SK-N-SH (cell line): ENCODE measurements at regions not wholly inside any gene's neighbourhood (a gene's known extent, or its start where the extent isn't known, plus 50 kb on each side); places are given as distances from the start of the nearest gene placed in this dataset.
"Not testable (repeated sequence)": the region's sequence is repeated elsewhere in the genome, so short reads cannot be mapped to it uniquely, and the experiment has no call there.

Experiments used
- CTCF ChIA-PET: fragments of 300-600, 350-600 bp; formaldehyde crosslinking; extraction: SDS; loops from one replicate; lab custom pipeline; 2021; lab: Yijun Ruan, JAX
- POLR2A ChIA-PET: fragments of 350-600 bp; sonication (Branson Sonifier 250); formaldehyde crosslinking; extraction: SDS; loops from one replicate; lab custom pipeline; 2020; ENCODE audit warnings: antibody characterized with exemption, inconsistent platforms; lab: Yijun Ruan, JAX
- DNase-seq: peaks from one replicate; pipeline ENCODE4 v3.0.0; 2012
- H2AFZ ChIP-seq: fragments of 200-600 bp; sonication (generic); 2 replicates; pipeline ENCODE4 v1.8.1; 2016; ENCODE audit warnings: antibody characterized with exemption, mild to moderate bottlenecking, low read depth
- H3F3A ChIP-seq: fragments of 200-600 bp; sonication (generic); replicated peaks from 2 replicates; pipeline ENCODE3; 2016; ENCODE audit warnings: antibody characterized with exemption, mild to moderate bottlenecking; ENCODE audit not compliant: insufficient read depth
- H3K27ac ChIP-seq, 2 experiments: fragments of 200-500 bp in 1 of 2; fragments of 200-600 bp in 1 of 2; sonication (Bioruptor generic) in 1 of 2; sonication (generic), shearing (Covaris generic) in 1 of 2; 2 replicates each; pipeline versions ENCODE4 v1.5.1 to v1.6.1; 2014 to 2016; ENCODE audit warnings: low read depth in 2 of 2, inconsistent platforms in 1 of 2, low read length in 1 of 2, mild to moderate bottlenecking in 1 of 2, mixed read lengths in 1 of 2
- H3K27me3 ChIP-seq: fragments of 200-600 bp; sonication (generic), shearing (Covaris generic); 2 replicates; pipeline ENCODE4 v1.6.1; 2016; ENCODE audit warnings: mixed run types; ENCODE audit not compliant: insufficient read depth
- H3K36me3 ChIP-seq, 2 experiments: fragments of 200-500 bp in 1 of 2; fragments of 200-600 bp in 1 of 2; sonication (Bioruptor generic) in 1 of 2; sonication (generic) in 1 of 2; replicated peaks in 1 of 2; 2 replicates each; pipeline versions ENCODE3 to v1.5.1; 2014 to 2016; ENCODE audit warnings: low read length in 1 of 2, mild to moderate bottlenecking in 1 of 2; ENCODE audit not compliant: insufficient read depth in 2 of 2, control insufficient read depth in 1 of 2
- H3K4me1 ChIP-seq, 2 experiments: fragments of 200-500 bp in 1 of 2; fragments of 200-600 bp in 1 of 2; sonication (Bioruptor generic) in 1 of 2; sonication (generic), shearing (Covaris generic) in 1 of 2; 2 replicates each; pipeline versions ENCODE4 v1.5.1 to v1.6.1; 2014 to 2016; ENCODE audit warnings: low read depth in 1 of 2, low read length in 1 of 2, mixed run types in 1 of 2; ENCODE audit not compliant: insufficient read depth in 2 of 2, control insufficient read depth in 1 of 2
- H3K4me2 ChIP-seq: fragments of 200-600 bp; sonication (generic), shearing (Covaris generic); 2 replicates; pipeline ENCODE4 v1.6.1; 2017; ENCODE audit warnings: mixed run types
- H3K4me3 ChIP-seq, 2 experiments: fragments of 200-500 bp in 1 of 2; fragments of 200-600 bp in 1 of 2; sonication (Bioruptor generic) in 1 of 2; sonication (generic), shearing (Covaris generic) in 1 of 2; 2 replicates each; pipeline versions ENCODE4 v1.5.1 to v1.8.1; 2014 to 2016; ENCODE audit warnings: low read depth in 2 of 2, inconsistent platforms in 1 of 2, low read length in 1 of 2, mild to moderate bottlenecking in 1 of 2, mixed read lengths in 1 of 2, moderate library complexity in 1 of 2
- H3K79me2 ChIP-seq: fragments of 200-600 bp; sonication (generic); 2 replicates; pipeline ENCODE4 v1.8.1; 2017; ENCODE audit warnings: mild to moderate bottlenecking; ENCODE audit not compliant: insufficient read depth
- H3K9ac ChIP-seq: fragments of 200-600 bp; sonication (generic); 2 replicates; pipeline ENCODE4 v1.6.1; 2017; ENCODE audit warnings: mixed run types
- H3K9me2 ChIP-seq: fragments of 200-600 bp; sonication (generic); 2 replicates; pipeline ENCODE4 v1.6.1; 2017; ENCODE audit warnings: mixed run types
- H3K9me3 ChIP-seq: fragments of 200-600 bp; sonication (generic); 2 replicates; pipeline ENCODE4 v1.6.1; 2017; ENCODE audit warnings: mixed run types, mild to moderate bottlenecking, moderate library complexity
- H4K20me1 ChIP-seq: fragments of 200-600 bp; sonication (generic); 2 replicates; pipeline ENCODE4 v1.6.1; 2017; ENCODE audit warnings: mild to moderate bottlenecking, mixed run types; ENCODE audit not compliant: insufficient read depth
- ELF1 ChIP-seq: IDR thresholded peaks from 2 replicates; pipeline ENCODE4 v1.4.0; 2012
- EP300 ChIP-seq, 2 experiments: IDR thresholded peaks; 2 replicates each; pipeline versions ENCODE4 v1.4.0 to v1.6.1; 2012; ENCODE audit warnings: borderline replicate concordance in 1 of 2, low read depth in 1 of 2, low read length in 1 of 2
- FOXM1 ChIP-seq: IDR thresholded peaks from 2 replicates; pipeline ENCODE4 v1.4.0; 2012; ENCODE audit warnings: low read depth, mild to moderate bottlenecking
- NRF1 ChIP-seq: IDR thresholded peaks from 2 replicates; pipeline ENCODE4 v1.6.1; 2012; ENCODE audit warnings: low read depth, mild to moderate bottlenecking, low read length
- POLR2AphosphoS5 ChIP-seq: IDR thresholded peaks from 2 replicates; pipeline ENCODE4 v1.6.1; 2012; ENCODE audit warnings: low read depth, low read length
- RFX5 ChIP-seq: IDR thresholded peaks from 2 replicates; pipeline ENCODE4 v1.6.1; 2012; ENCODE audit warnings: mild to moderate bottlenecking, improper control_type of control experiment, low read length
- RXRA ChIP-seq: IDR thresholded peaks from 2 replicates; pipeline ENCODE4 v1.4.0; 2012; ENCODE audit warnings: low read depth, mild to moderate bottlenecking, borderline replicate concordance
- SMC3 ChIP-seq: IDR thresholded peaks from 2 replicates; pipeline ENCODE4 v1.6.1; 2012; ENCODE audit warnings: low read depth, low read length, improper control_type of control experiment
- TCF12 ChIP-seq: IDR thresholded peaks from 2 replicates; pipeline ENCODE4 v1.4.0; 2012
- WGBS: methylation state at CpG from one replicate; pipeline ENCODE4 v1.1.6; 2017; ENCODE audit warnings: low lambda C conversion rate; 5-methylcytosine and 5-hydroxymethylcytosine counted together
- TF ChIP-seq, protein P1 (sequence below): fragments of 150-350 bp; IDR thresholded peaks from 2 replicates; pipeline ENCODE4 v1.6.1; 2016; ENCODE audit warnings: mild to moderate bottlenecking, low read depth, low read length
- TF ChIP-seq, protein P2 (sequence below): IDR thresholded peaks from 2 replicates; pipeline ENCODE4 v1.4.0; 2012; ENCODE audit warnings: low read depth
- TF ChIP-seq, protein P3 (sequence below): fragments of 200-600 bp; sonication (generic); IDR thresholded peaks from 2 replicates; pipeline ENCODE4 v1.6.1; 2017; ENCODE audit warnings: antibody characterized with exemption, mild to moderate bottlenecking, moderate library complexity
- TF ChIP-seq, protein P4 (sequence below): IDR thresholded peaks from 2 replicates; pipeline ENCODE4 v1.6.1; 2012; ENCODE audit warnings: mild to moderate bottlenecking, low read depth, low read length, moderate library complexity
- TF ChIP-seq, protein P5 (sequence below): fragments of 150-350 bp; IDR thresholded peaks from 2 replicates; pipeline ENCODE4 v1.6.1; 2017; ENCODE audit warnings: antibody characterized with exemption, low read length, low read depth, borderline replicate concordance

DNA sequence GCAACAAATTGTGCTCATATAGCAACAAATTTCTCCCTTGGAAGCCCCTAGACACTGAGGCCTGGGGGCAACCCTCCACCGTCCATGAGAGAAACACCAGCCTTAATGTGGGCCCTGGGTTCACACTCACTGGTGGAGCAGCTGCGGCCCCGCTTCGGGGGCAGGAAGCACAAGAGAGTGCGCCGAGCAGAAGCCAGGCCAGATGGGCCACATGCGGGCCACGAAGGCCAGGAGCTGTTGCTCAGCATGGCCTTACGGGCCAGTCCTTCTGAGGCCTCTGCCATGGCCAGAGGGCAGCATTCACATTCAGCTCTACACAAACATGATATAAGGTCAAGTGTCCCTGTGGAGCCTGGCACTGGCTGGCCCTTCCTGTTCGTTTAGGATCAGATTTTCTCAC is 60.0 kb upstream of the VIPR2 start:
- POLR2A ChIA-PET = no interaction called here
- no peaks in the 10 kb centered on the region for H3K4me1 ChIP-seq
- H3K36me3 ChIP-seq = no peaks in the 10 kb centered on the region
- no peaks in the 10 kb centered on the region for H3K9me2 ChIP-seq
- no peak overlapping the region for H3K27ac ChIP-seq
- no peak overlapping the region for H2AFZ ChIP-seq
- no peaks in the 10 kb centered on the region for H3K27me3 ChIP-seq
- WGBS = 46% methylated on average over 7 of the region's 10 CpGs
- H3K79me2 ChIP-seq = no peaks in the 10 kb centered on the region
- H3K4me3 ChIP-seq = no peak overlapping the region
- no peak for DNase-seq
- H3F3A ChIP-seq = no peaks in the 10 kb centered on the region
- no peak overlapping the region for H3K4me2 ChIP-seq
- CTCF ChIA-PET = interaction anchor here (0.8 to 1.1 kb wide), 3 partner anchors 8 to 14 kb away, joined by 3 read pairs; no protein-coding TSS in a partner anchor
- no peaks in the 10 kb centered on the region for H4K20me1 ChIP-seq
- 0 out of 2 replicates have a peak, but pooled peaks cover 4% of the 10 kb centered on the region for H3K9me3 ChIP-seq
- TF ChIP-seq RXRA (no peak), ELF1 (no peak)
- TF ChIP-seq, protein P1, sequence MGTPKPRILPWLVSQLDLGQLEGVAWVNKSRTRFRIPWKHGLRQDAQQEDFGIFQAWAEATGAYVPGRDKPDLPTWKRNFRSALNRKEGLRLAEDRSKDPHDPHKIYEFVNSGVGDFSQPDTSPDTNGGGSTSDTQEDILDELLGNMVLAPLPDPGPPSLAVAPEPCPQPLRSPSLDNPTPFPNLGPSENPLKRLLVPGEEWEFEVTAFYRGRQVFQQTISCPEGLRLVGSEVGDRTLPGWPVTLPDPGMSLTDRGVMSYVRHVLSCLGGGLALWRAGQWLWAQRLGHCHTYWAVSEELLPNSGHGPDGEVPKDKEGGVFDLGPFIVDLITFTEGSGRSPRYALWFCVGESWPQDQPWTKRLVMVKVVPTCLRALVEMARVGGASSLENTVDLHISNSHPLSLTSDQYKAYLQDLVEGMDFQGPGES = no peak
- H3K9ac ChIP-seq = no peak overlapping the region

DNA sequence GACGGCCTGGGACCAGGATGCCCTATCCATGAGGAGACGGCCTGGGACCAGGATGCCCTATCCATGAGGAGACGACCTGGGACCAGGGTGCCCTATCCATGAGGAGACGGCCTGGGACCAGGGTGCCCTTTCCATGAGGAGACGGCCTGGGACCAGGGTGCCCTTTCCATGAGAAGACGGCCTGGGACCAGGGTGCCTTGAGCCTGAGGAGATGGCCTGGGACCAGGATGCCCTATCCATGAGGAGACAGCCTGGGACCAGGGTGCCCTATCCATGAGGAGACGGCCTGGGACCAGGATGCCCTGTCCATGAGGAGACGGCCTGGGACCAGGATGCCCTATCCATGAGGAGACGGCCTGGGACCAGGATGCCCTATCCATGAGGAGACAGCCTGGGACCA is 58.6 kb upstream of the VIPR2 start:
- H3K9ac ChIP-seq, H3F3A ChIP-seq, H4K20me1 ChIP-seq, DNase-seq, H3K27ac ChIP-seq, POLR2A ChIA-PET, CTCF ChIA-PET, H3K9me3 ChIP-seq, H3K4me2 ChIP-seq, H3K27me3 ChIP-seq, H3K36me3 ChIP-seq, H2AFZ ChIP-seq, H3K4me3 ChIP-seq, H3K79me2 ChIP-seq, H3K4me1 ChIP-seq, H3K9me2 ChIP-seq: not testable (repeated sequence)
- WGBS = 63% methylated on average over 8 of the region's 9 CpGs

DNA sequence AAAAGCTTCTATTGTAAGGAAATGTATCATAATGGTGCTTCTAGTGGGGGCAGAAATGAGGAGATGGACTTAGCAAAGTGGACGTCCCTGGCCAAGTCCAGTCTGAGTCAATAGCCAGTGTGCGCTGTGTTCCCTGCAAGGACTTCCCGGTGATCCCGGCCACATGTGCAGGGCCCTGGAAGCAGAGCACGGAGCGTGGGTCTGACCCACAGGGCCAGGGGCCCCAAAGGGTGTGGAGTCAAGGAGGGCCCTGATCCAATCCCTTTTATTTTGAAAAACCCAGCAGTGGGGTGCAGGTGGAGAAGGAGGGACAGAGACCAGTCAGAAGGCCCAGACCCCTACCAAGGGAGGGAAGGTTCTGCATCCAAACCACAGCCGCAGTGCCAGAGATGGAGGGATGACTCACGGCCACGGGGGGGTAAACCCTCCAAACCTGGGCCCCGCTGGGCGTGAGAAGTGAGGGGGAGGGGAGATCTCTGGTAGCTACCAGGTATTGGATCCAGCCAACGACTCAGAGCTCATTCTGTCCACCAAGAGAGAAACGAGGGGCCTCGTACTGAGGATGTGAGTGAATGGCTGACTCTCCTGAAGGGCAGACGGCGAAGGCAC is 57.2 kb upstream of the VIPR2 start:
- Histone ChIP-seq H3K79me2 (no peaks in the 10 kb centered on the region), H3K4me1 (no peaks in the 10 kb centered on the region; a peak in 2 of 4 replicates), H3F3A (no peaks in the 10 kb centered on the region), H3K27me3 (no peaks in the 10 kb centered on the region), H2AFZ (no peak overlapping the region), H4K20me1 (no peaks in the 10 kb centered on the region), H3K9ac (no peak overlapping the region), H3K27ac (no peak overlapping the region), H3K9me2 (no peaks in the 10 kb centered on the region), H3K4me2 (no peak overlapping the region), H3K4me3 (no peak overlapping the region), H3K36me3 (no peaks in the 10 kb centered on the region), H3K9me3 (0 out of 2 replicates have a peak, but pooled peaks cover 4% of the 10 kb centered on the region)
- 57% methylated on average over 15 of the region's 16 CpGs for WGBS
- ChIA-PET POLR2A (no interaction called here), CTCF (no interaction called here)
- no peak for DNase-seq
- no peak for TF ChIP-seq RFX5
- no peak for TF ChIP-seq TCF12
- TF ChIP-seq NRF1 = no peak
- TF ChIP-seq, protein P2, sequence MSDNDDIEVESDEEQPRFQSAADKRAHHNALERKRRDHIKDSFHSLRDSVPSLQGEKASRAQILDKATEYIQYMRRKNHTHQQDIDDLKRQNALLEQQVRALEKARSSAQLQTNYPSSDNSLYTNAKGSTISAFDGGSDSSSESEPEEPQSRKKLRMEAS = no peak
- TF ChIP-seq, protein P3, sequence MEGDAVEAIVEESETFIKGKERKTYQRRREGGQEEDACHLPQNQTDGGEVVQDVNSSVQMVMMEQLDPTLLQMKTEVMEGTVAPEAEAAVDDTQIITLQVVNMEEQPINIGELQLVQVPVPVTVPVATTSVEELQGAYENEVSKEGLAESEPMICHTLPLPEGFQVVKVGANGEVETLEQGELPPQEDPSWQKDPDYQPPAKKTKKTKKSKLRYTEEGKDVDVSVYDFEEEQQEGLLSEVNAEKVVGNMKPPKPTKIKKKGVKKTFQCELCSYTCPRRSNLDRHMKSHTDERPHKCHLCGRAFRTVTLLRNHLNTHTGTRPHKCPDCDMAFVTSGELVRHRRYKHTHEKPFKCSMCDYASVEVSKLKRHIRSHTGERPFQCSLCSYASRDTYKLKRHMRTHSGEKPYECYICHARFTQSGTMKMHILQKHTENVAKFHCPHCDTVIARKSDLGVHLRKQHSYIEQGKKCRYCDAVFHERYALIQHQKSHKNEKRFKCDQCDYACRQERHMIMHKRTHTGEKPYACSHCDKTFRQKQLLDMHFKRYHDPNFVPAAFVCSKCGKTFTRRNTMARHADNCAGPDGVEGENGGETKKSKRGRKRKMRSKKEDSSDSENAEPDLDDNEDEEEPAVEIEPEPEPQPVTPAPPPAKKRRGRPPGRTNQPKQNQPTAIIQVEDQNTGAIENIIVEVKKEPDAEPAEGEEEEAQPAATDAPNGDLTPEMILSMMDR = no peak
- TF ChIP-seq, protein P4, sequence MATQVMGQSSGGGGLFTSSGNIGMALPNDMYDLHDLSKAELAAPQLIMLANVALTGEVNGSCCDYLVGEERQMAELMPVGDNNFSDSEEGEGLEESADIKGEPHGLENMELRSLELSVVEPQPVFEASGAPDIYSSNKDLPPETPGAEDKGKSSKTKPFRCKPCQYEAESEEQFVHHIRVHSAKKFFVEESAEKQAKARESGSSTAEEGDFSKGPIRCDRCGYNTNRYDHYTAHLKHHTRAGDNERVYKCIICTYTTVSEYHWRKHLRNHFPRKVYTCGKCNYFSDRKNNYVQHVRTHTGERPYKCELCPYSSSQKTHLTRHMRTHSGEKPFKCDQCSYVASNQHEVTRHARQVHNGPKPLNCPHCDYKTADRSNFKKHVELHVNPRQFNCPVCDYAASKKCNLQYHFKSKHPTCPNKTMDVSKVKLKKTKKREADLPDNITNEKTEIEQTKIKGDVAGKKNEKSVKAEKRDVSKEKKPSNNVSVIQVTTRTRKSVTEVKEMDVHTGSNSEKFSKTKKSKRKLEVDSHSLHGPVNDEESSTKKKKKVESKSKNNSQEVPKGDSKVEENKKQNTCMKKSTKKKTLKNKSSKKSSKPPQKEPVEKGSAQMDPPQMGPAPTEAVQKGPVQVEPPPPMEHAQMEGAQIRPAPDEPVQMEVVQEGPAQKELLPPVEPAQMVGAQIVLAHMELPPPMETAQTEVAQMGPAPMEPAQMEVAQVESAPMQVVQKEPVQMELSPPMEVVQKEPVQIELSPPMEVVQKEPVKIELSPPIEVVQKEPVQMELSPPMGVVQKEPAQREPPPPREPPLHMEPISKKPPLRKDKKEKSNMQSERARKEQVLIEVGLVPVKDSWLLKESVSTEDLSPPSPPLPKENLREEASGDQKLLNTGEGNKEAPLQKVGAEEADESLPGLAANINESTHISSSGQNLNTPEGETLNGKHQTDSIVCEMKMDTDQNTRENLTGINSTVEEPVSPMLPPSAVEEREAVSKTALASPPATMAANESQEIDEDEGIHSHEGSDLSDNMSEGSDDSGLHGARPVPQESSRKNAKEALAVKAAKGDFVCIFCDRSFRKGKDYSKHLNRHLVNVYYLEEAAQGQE = no peak
- TF ChIP-seq, protein P5, sequence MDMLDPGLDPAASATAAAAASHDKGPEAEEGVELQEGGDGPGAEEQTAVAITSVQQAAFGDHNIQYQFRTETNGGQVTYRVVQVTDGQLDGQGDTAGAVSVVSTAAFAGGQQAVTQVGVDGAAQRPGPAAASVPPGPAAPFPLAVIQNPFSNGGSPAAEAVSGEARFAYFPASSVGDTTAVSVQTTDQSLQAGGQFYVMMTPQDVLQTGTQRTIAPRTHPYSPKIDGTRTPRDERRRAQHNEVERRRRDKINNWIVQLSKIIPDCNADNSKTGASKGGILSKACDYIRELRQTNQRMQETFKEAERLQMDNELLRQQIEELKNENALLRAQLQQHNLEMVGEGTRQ = no peak
- no peak for TF ChIP-seq EP300 (IDR thresholded peaks at IDR 0.05; ENCODE audit: borderline replicate concordance in 1 of 2, low read depth in 1 of 2, low read length in 1 of 2)
- TF ChIP-seq FOXM1 = no peak
- no peak for TF ChIP-seq POLR2AphosphoS5
- TF ChIP-seq SMC3 = no peak
